ENCODE measurements at regions not wholly inside any gene's neighbourhood (a gene's known extent, or its start where the extent isn't known, plus 50 kb on each side); places are given as distances from the start of the nearest gene placed in this dataset.
"Not testable (repeated sequence)": the region's sequence is repeated elsewhere in the genome, so short reads cannot be mapped to it uniquely, and the experiment has no call there.

DNA sequence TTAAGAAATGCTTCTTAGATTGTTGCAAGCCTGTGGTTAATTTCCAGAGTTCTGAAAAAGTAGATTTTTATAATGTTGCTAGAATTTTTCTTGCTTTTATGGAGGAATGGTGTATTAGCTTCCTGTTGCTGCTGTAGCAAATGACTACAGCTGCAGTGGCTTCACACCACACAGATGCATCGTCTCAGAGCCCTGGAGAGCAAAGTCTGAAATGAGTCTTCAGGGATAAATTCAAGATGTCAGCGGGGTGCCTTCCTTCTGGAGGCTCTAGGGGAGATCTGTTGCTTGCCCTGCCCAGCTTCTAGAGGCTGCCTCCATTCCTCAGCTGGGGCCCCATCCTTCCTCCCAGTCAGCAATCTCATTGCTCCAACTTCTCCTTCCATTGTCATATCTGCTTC lies 187.8 kb downstream of the ZNF516 start:
- no peak for DNase-seq (ENCODE audit: low read depth)

DNA sequence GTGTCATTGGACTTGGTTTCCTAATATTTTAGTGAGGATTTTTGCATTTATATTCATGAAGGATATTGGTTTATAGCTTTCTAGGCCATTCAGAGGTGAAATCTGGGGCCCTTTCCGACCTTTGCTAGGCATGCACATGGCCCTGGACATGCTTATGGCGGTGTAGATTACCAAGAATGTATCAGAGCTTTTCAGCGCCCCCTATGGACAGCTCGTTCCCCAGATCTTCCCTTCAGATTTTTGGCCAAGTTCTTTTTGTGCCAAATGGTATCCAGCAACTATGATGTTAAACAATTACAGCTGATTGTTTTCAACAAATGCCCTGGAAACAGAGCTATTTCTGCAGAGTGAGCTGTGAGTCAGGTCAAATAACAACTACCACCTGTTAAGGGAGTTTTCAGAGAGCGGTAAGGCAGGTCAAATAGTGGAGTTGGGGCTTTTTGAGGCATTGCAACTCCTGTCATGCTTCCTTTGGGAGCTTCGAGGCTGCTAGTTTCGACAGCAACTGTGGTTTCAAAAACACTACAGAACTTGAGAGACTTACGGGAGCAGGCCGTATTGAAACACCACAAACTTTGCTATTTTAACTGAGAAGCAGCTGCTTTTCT lies 188.3 kb downstream of the ZNF516 start:
- DNase-seq (ENCODE audit: low read depth) = peak; percentile 10

DNA sequence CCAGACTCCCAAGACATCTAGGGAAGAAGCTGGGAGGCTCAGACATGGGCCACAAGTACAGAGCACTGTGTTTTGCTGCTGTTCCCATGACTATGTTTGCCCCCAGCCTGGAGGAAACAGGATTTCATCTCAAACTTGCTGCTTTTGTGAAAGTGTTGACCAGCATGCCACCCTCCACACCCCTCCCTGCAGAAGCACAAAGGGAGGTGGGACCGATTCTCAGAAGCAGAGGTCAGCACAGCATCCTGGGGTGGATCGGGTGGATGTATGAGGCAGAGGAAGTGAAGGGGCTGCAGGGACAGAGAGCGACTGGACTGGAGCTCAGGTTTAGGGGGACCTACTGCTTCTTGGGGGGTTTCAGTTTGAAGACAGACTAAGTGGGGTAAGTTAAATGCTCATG lies 209.2 kb downstream of the ZNF516 start:
- no peak for DNase-seq (ENCODE audit: low read depth)

- no peak for DNase-seq (ENCODE audit: low read depth)
These were observed 213.5 kb downstream of the ZNF516 start for GRCh38 chr18:76281565-76281964.

DNA sequence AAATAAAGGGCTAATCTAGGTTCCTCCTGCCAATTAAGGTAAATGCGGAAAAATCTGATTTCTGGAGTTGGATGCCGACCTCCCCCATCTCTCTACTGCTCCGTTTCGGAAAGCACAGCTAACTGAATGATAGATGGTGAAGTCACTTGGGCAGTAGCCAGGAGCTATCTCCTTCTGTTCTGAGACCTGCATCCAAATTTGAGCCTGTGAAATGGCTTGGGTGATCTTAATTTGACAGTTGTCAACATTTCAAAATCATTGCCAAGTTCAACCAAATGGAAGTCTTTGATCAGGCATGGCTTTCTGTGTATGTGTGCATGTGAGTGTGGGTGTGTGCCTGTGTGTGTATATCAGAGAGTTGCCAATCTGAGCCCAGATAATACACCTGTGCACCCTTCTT lies 217.2 kb downstream of the ZNF516 start:
- DNase-seq (ENCODE audit: low read depth) = no peak

DNA sequence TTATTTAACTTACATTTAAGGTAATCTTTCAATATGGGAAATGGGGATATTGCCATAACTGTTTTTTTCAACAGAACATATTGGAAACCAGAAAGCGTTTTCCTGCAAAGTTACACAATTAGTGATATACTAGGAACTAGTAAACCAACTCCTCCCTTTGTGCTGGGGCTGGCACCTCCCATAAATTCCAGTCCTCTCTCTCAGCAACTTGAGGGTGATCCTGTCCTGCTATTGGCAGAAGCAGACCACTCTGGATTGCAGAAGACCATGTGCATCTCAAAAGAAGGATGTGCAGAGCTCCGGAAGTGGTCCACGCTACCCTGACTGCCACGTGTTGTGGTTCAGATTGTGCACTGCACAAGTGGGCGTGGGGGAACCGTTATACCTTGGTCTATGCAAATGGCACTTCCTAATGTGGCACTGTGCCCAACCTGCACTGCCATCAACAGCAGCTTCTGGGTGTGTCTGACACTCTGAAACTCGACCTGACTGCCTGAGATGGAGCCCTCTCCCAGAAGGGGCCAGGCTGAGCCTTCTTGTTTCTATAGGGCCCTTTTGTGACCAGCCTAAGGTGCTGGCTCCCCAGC lies 219.2 kb downstream of the ZNF516 start:
- DNase-seq (ENCODE audit: low read depth) = no peak

DNA sequence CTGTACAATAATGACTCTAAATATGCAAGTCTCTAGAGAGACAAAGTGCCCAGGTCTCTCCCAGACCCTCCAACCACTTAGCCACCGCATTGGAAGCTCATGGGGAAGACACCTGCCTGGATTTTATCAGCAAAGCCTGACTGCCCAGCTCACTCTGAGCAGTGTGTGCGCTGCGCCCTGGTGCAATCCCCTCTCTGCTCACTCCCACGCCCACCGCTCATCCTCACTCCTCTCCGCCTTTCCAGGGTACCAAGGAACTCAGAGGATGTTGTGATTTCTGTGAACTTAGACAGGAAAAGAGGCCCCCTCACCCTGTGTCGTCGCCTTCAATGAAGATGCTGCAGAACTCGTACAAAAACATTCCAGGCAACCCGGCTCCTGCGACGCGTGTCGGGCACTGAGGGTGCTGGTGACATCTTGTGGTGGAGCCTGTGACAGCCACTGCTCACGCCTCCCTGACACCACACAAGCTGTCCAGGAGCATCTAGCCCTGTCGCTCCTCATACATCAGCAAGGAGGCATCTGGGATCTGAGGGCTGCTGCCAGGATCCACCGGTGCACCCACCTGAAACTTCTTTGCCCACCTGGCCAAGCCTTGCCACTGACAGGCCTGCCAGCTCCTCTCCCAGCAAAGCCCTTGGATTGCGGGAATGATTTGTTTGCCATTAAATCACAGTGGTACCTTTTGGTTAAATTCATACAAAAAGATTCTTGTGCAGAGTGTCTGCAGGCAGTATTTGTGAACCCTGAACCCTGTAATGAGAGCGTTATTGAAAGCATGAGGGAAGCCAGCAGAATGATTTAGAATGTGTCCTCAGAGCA lies 220.4 kb downstream of the ZNF516 start:
- DNase-seq (ENCODE audit: low read depth) = no peak

DNA sequence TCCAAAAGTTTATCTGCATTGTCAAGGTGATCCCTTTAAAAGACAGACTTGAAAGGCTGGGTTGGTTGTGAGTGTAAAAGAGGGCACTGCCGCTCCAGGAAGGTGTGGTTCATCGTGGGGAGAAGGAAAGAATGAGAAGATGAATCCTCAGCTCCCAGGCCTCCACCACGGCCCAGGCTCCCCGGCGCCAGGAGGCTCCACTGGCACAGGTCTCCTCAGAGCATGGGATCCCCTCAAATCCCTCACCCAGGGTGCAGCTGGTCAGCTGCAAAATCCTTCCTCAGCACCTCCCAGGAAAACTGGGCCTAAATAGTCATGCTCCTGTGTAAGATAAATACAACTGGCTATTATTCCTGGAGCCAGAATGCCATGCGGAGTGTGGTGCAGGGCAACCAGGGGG lies 221.1 kb downstream of the ZNF516 start:
- no peak for DNase-seq (ENCODE audit: low read depth)

- no peak for DNase-seq (ENCODE audit: low read depth)
These were observed 222.0 kb downstream of the ZNF516 start for GRCh38 chr18:76273036-76273545.

DNA sequence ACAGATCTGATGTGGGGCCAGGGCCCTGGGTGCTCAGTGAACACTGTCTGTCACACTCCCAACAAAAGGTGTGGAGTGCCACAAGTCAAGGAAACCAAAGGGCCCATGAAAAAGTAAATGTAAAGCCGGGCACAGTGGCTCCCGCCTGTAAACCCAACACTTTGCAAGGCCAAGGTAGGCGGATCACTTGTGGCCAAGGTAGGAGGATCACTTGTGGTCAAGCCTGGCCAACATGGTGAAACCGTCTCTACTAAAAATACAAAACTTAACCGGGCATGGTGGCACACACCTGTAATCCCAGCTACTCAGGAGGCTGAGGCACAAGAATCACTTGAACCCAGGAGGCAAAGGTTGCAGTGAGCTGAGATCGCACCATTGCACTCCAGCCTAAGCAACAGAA lies 227.6 kb downstream of the ZNF516 start:
- DNase-seq (ENCODE audit: low read depth) = not testable (repeated sequence)

- DNase-seq (ENCODE audit: low read depth) = no peak
These were observed 228.6 kb downstream of the ZNF516 start for GRCh38 chr18:76266236-76266991.

- DNase-seq (ENCODE audit: low read depth) = no peak
These were observed 229.4 kb downstream of the ZNF516 start for GRCh38 chr18:76265497-76266235.

GRCh38 chr18:76264876-76265250 lies 230.2 kb downstream of the ZNF516 start:
- no peak for DNase-seq (ENCODE audit: low read depth)

DNA sequence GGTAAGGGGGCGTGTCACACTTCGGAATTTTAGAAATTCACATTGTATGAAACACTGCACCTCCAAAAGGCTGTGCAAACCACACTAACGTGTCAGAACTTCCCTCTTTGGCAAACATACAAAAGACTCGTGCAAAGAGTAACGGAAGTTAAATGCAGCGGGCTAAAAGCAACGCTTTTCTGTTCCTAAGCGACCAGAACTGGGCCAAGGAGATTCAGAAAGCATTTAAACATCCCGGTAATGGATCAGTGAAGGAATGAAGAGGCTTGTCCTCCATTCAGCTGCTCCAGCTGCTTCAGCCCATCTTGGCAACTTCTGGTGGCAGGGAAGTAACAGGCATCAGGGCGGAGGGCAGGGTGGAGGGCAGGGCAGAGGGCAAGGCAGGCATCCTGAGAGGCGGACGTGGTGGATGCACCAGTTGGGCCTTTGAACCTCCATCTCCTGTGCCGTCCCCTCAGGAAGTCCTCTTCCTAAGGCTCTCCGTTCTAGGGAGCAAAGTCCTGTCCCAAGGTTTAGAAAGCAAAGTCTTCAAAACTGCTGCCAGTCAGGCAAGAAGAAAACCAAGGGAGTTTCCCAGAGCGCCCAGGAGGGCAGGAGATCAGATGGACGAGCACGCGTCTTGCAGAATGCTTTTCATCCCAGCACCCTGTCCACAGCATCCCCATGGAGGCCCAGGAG lies 230.7 kb downstream of the ZNF516 start:
- no peak for DNase-seq (ENCODE audit: low read depth)

DNA sequence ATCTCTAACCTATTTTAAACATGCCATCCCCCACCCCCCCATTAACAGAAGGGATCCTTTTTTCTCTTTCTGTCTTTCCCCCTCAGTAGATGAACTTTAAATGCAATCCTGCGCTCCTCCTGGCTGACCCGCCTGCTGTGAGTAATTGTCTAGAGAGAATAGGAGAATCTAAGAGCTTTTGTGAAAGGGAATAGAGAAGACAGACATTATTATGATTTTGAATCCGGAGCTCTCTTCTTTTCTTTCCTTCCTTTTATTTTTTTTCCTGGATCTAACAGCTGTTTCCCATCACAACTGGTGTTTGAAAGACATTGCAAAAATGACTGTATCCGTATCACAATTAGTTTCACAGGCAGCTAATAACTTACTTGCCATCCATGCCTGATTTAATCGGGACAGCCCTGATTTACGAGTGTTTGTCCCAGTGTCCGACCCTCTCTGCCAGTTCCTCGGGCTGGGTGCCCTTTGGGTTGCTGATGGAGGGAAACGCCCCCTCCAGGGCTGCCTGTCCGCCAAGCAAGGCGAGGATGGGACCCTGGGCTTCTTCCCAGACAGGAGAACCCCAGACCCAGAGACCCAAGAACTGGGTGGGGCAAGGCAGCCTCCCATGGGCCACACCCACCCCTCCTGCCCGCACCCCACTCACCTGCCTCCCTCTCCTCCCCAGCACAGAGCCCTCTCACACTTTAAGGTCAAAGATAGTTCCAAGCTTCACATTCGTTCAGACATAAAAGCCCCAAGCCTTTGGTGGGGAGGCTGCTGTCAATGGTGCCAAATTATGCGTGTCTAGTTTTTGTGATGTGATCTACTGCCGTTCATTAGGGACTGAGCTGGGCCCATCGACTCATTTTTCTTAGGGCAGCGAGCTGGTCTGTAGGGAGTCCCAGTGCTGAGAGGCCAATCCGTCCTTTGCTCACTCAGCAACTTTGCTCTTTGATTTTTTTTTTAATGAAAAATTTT lies 231.7 kb downstream of the ZNF516 start:
- DNase-seq (ENCODE audit: low read depth) = no peak

GRCh38 chr18:76260941-76261472 lies 234.0 kb downstream of the ZNF516 start:
- DNase-seq (ENCODE audit: low read depth) = no peak

DNA sequence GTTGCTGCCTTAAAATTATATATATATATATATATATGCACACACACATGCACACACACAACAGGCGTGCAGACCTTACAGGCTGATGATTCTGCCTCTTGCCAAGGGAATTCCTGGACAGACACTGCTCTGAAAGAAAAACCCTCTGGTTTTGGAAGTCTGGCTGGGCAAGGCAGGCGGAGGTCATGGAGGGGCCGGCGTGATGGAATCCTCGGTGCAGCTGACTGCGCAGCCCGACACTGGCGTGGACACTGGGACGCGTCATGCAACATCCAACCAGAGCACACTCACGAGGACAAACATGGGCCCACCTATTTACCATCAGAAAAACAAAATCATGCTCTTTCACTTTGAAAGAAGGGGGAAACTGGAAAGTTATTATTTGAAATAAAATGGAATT lies 235.3 kb downstream of the ZNF516 start:
- no peak for DNase-seq (ENCODE audit: low read depth)

DNA sequence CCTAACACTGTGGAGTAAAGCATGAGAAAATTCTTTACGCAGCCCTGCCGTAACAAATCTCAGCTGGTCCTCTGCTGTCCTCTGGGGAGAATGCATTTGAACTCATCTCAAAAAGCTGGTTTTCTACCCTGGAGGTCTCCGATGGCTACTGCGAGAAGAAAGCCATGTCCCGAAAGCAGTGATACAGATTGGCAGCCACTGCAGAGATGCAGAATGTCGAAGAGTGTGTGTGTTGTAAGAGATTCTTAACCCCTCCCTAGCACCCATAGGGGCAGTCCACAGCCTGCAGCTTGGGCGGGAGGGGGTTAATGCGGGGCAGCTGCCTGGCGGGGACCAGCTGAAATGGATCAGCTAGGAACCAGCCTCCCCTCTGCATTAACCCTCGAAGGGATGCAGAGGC lies 235.9 kb downstream of the ZNF516 start:
- no peak for DNase-seq (ENCODE audit: low read depth)

- DNase-seq (ENCODE audit: low read depth) = no peak
These were observed 236.8 kb downstream of the ZNF516 start for GRCh38 chr18:76258209-76258608.
